Motor neuron (in vitro differentiated cells): ENCODE measurements at regions not wholly inside any gene's neighbourhood (a gene's known extent, or its start where the extent isn't known, plus 50 kb on each side); places are given as distances from the start of the nearest gene placed in this dataset.
"Not testable (repeated sequence)": the region's sequence is repeated elsewhere in the genome, so short reads cannot be mapped to it uniquely, and the experiment has no call there.

Experiments
- ATAC-seq, 8 experiments: fragments of 200-7000 bp; cut with Tn5 transposase; replicated peaks in 6 of 8; 2 replicates each; pipeline ENCODE4 v1.8.0; 2021; ENCODE audit warnings: mild to moderate bottlenecking in 8 of 8, moderate library complexity in 8 of 8
- H3K27ac ChIP-seq, 2 donors: fragments of 250-450 bp; sonication (Bioruptor Pico); 2 replicates each; pipeline ENCODE4 v1.9.0; 2021; ENCODE audit warnings: antibody characterized with exemption in 2 of 2, mild to moderate bottlenecking in 2 of 2, moderate library complexity in 1 of 2
- H3K4me1 ChIP-seq, 2 donors: fragments of 250-450 bp; sonication (Bioruptor Pico); replicated peaks in 1 of 2; 2 replicates each; pipeline ENCODE4 v1.6.1; 2021; ENCODE audit warnings: antibody characterized with exemption in 2 of 2, mild to moderate bottlenecking in 2 of 2, moderate library complexity in 1 of 2
- H3K4me3 ChIP-seq, 5 donors: fragments of 250-450 bp; sonication (Bioruptor Pico); 2 replicates each; pipeline ENCODE4 v1.9.0; 2021; ENCODE audit warnings: antibody characterized with exemption in 5 of 5, mild to moderate bottlenecking in 5 of 5, moderate library complexity in 4 of 5
- WGBS, 10 experiments: fragments of 450-650 bp; shearing (Covaris generic); methylation state at CpG; one replicate each; pipeline ENCODE4 v1.0.0; 2022; 5-methylcytosine and 5-hydroxymethylcytosine counted together
- in situ Hi-C, 9 experiments: fragments of 400-800 bp; cut with MboI; loops; one replicate each; pipeline ENCODE4 v1.15.0; 2021; ENCODE audit warnings: low sequenced_read_pairs in 9 of 9, low pct_unique_long_range_greater_than_20kb in 2 of 9; ENCODE audit not compliant: unreplicated experiment in 9 of 9

GRCh38 chr17:45643591-45643990 lies 140.5 kb upstream of the CRHR1 start:
- Histone ChIP-seq H3K27ac (no peak overlapping the region), H3K4me3 (no peak overlapping the region), H3K4me1 (no peaks in the 10 kb centered on the region)
- 45 to 100% (median 95%) methylated on average over 1 to 8 of the region's 10 CpGs; no CpG with 5 or more reads in 2 of the 10 experiments for WGBS, 10 experiments
- no peak for ATAC-seq
- in situ Hi-C loops = loop anchor here in 7 of 9 experiments (5.0 to 25.0 kb wide), 5 partner anchors 184 to 219 kb away; partner anchors contain the start of gene SPPL2C (in 3 of the 7)

- in situ Hi-C loops = loop anchor here in 7 of 9 experiments (5.0 to 25.0 kb wide), 5 partner anchors 183 to 218 kb away; partner anchors contain the start of gene SPPL2C (in 3 of the 7)
- H3K4me1 ChIP-seq, H3K4me3 ChIP-seq, ATAC-seq, H3K27ac ChIP-seq: not testable (repeated sequence)
- WGBS, 10 experiments = 80 to 100% (median 94%) methylated on average over 1 of the region's 1 CpG; no CpG with 5 or more reads in 4 of the 10 experiments
Measured at GRCh38 chr17:45644637-45645036, 139.5 kb upstream of the CRHR1 start.

- Histone ChIP-seq H3K4me3 (no peak overlapping the region), H3K27ac (no peak overlapping the region), H3K4me1 (no peaks in the 10 kb centered on the region)
- in situ Hi-C loops = loop anchor here in 5 of 9 experiments (10.0 to 25.0 kb wide), 3 partner anchors 189 to 217 kb away; partner anchors contain the start of gene SPPL2C (in 3 of the 5)
- WGBS, 10 experiments = 40 to 100% (median 80%) methylated on average over 1 to 3 of the region's 3 CpGs; no CpG with 5 or more reads in 2 of the 10 experiments
- ATAC-seq = no peak
Measured at GRCh38 chr17:45645330-45645729, 138.8 kb upstream of the CRHR1 start.

- H3K4me1 ChIP-seq = peaks cover 0 to 3% of the 10 kb centered on the region in 2 donors
- WGBS, 10 experiments = 15 to 100% (median 47%) methylated on average over 1 to 11 of the region's 12 CpGs; no CpG with 5 or more reads in 1 of the 10 experiments
- in situ Hi-C loops = loop anchor here in 5 of 9 experiments (10.0 to 25.0 kb wide), 3 partner anchors 188 to 216 kb away; partner anchors contain the start of gene SPPL2C (in 3 of the 5)
- no peak overlapping the region for H3K4me3 ChIP-seq
- no peak for ATAC-seq
- no peak overlapping the region for H3K27ac ChIP-seq
Measured at GRCh38 chr17:45646288-45646988, 137.7 kb upstream of the CRHR1 start.

- H3K4me1 ChIP-seq = peaks cover 0 to 3% of the 10 kb centered on the region in 2 donors
- WGBS, 10 experiments = 40 to 60% (median 57%) methylated on average over 1 of the region's 6 CpGs; no CpG with 5 or more reads in 7 of the 10 experiments
- ATAC-seq = no peak
- no peak overlapping the region for H3K4me3 ChIP-seq
- H3K27ac ChIP-seq = no peak overlapping the region
- in situ Hi-C loops = loop anchor here in 5 of 9 experiments (10.0 to 25.0 kb wide), 3 partner anchors 186 to 214 kb away; partner anchors contain the start of gene SPPL2C (in 3 of the 5)
Measured at GRCh38 chr17:45648642-45649041, 135.5 kb upstream of the CRHR1 start.

- 0 to 100% (median 100%) methylated on average over 1 of the region's 5 CpGs; no CpG with 5 or more reads in 7 of the 10 experiments for WGBS, 10 experiments
- ATAC-seq = no peak
- in situ Hi-C loops = loop anchor here in 5 of 9 experiments (10.0 to 25.0 kb wide), 3 partner anchors 185 to 213 kb away; partner anchors contain the start of gene SPPL2C (in 3 of the 5)
Measured at GRCh38 chr17:45649796-45650195, 134.3 kb upstream of the CRHR1 start.

GRCh38 chr17:45650561-45650960 lies 133.6 kb upstream of the CRHR1 start:
- WGBS, 10 experiments = 58 to 100% (median 69%) methylated on average over 1 to 4 of the region's 10 CpGs; no CpG with 5 or more reads in 7 of the 10 experiments
- Histone ChIP-seq H3K4me1 (peaks cover 0 to 3% of the 10 kb centered on the region in 2 donors), H3K4me3 (no peak overlapping the region), H3K27ac (no peak overlapping the region)
- in situ Hi-C loops = no loop called here
- peak in 3 of 8 experiments; percentile 30 to 75 (median 67) for ATAC-seq

More at GRCh38 chr17:45649796-45650195, 134.3 kb upstream of the CRHR1 start:
- Histone ChIP-seq H3K4me3 (no peak overlapping the region), H3K4me1 (peaks cover 0 to 3% of the 10 kb centered on the region in 2 donors), H3K27ac (no peak overlapping the region)

- H3K27ac ChIP-seq = no peak overlapping the region
- no peak overlapping the region for H3K4me3 ChIP-seq
- in situ Hi-C loops = no loop called here
- peaks cover 0 to 3% of the 10 kb centered on the region in 2 donors for H3K4me1 ChIP-seq
- ATAC-seq = peak in 5 of 8 experiments; percentile 47 to 84 (median 67)
- WGBS, 10 experiments = 0 to 100% (median 72%) methylated on average over 1 to 7 of the region's 8 CpGs; no CpG with 5 or more reads in 3 of the 10 experiments
Measured at GRCh38 chr17:45651145-45651709, 132.9 kb upstream of the CRHR1 start.

- in situ Hi-C loops = no loop called here
- no peak for ATAC-seq
- Histone ChIP-seq H3K4me1 (peaks cover 0 to 3% of the 10 kb centered on the region in 2 donors), H3K27ac (no peak overlapping the region), H3K4me3 (no peak overlapping the region)
- WGBS, 10 experiments = 17 to 88% (median 60%) methylated on average over 1 to 4 of the region's 4 CpGs; no CpG with 5 or more reads in 2 of the 10 experiments
Measured at GRCh38 chr17:45653616-45654015, 130.5 kb upstream of the CRHR1 start.

GRCh38 chr17:45656527-45657181 lies 127.5 kb upstream of the CRHR1 start:
- ATAC-seq = no peak
- Histone ChIP-seq H3K4me3 (no peak overlapping the region), H3K27ac (no peak overlapping the region), H3K4me1 (peaks cover 0 to 9% of the 10 kb centered on the region in 2 donors)
- 29 to 100% (median 98%) methylated on average over 1 to 7 of the region's 11 CpGs; no CpG with 5 or more reads in 2 of the 10 experiments for WGBS, 10 experiments
- in situ Hi-C loops = no loop called here

GRCh38 chr17:45660474-45660873 lies 123.6 kb upstream of the CRHR1 start:
- WGBS, 10 experiments = 0 to 80% (median 27%) methylated on average over 1 to 3 of the region's 4 CpGs; no CpG with 5 or more reads in 1 of the 10 experiments
- ATAC-seq = peak in 4 of 8 experiments; percentile 29 to 55 (median 42)
- in situ Hi-C loops = loop anchor here in 1 of 9 experiments (10.0 kb wide), 1 partner anchor 54 kb away; no protein-coding TSS in a partner anchor
- Histone ChIP-seq H3K27ac (no peak overlapping the region), H3K4me1 (peaks cover 0 to 9% of the 10 kb centered on the region in 2 donors), H3K4me3 (no peak overlapping the region)

GRCh38 chr17:45662432-45662831 lies 121.7 kb upstream of the CRHR1 start:
- Histone ChIP-seq H3K27ac (no peak overlapping the region), H3K4me3 (no peak overlapping the region), H3K4me1 (peaks cover 0 to 9% of the 10 kb centered on the region in 2 donors)
- WGBS, 10 experiments = 0 to 100% (median 92%) methylated on average over 1 to 2 of the region's 2 CpGs; no CpG with 5 or more reads in 1 of the 10 experiments
- ATAC-seq = no peak
- in situ Hi-C loops = loop anchor here in 1 of 9 experiments (10.0 kb wide), 1 partner anchor 52 kb away; no protein-coding TSS in a partner anchor
